ENCODE measurements at regions not wholly inside any gene's neighbourhood (a gene's known extent, or its start where the extent isn't known, plus 50 kb on each side); places are given as distances from the start of the nearest gene placed in this dataset.

- WGBS (ENCODE audit: extremely low coverage, insufficient coverage, low lambda C conversion rate), result no CpG with 5 or more reads among the region's 4 CpGs
- H3K36me3 ChIP-seq (ENCODE audit: control insufficient read depth, insufficient read depth, low read length), result no peaks in the 10 kb centered on the region
- no peak overlapping the region for H3K4me3 ChIP-seq (ENCODE audit: low read length)
- H3K23ac ChIP-seq (ENCODE audit: low read length), result no peak overlapping the region
- no peak overlapping the region for H3K9ac ChIP-seq (ENCODE audit: low read length)
- H2AK5ac ChIP-seq (ENCODE audit: low read length), result no peak overlapping the region
- H3K27me3 ChIP-seq (ENCODE audit: insufficient read depth, low read length, poor library complexity), result no peaks in the 10 kb centered on the region
- H3K56ac ChIP-seq (ENCODE audit: low read length), result no peak overlapping the region
- no peak for DNase-seq
- no peak overlapping the region for H2BK15ac ChIP-seq (replicated peaks; ENCODE audit: low read depth)
- no peak overlapping the region for H3K4ac ChIP-seq (ENCODE audit: low read depth, low read length)
- H2BK5ac ChIP-seq (ENCODE audit: low read length), result no peak overlapping the region
- H3K18ac ChIP-seq (ENCODE audit: low read length), result no peak overlapping the region
- H4K8ac ChIP-seq (ENCODE audit: low read depth, low read length), result no peak overlapping the region
- no peaks in the 10 kb centered on the region for H3K4me1 ChIP-seq (ENCODE audit: control insufficient read depth, low read depth, low read length)
- H3K79me1 ChIP-seq (ENCODE audit: low read length), result no peaks in the 10 kb centered on the region
- H3K79me2 ChIP-seq (ENCODE audit: control insufficient read depth, insufficient read depth, low read length), result no peaks in the 10 kb centered on the region
- no peak overlapping the region for H3K4me2 ChIP-seq (ENCODE audit: low read length)
- no peak overlapping the region for H4K5ac ChIP-seq (ENCODE audit: low read length)
- no peak overlapping the region for H3K27ac ChIP-seq (ENCODE audit: low read depth, low read length)
- no peak overlapping the region for H2BK120ac ChIP-seq (ENCODE audit: low read depth, low read length)
These were observed 401.0 kb downstream of the SI start for GRCh38 chr3:164677317-164677716.

- WGBS (ENCODE audit: extremely low coverage, insufficient coverage, low lambda C conversion rate), result no CpG with 5 or more reads among the region's 2 CpGs
- no peaks in the 10 kb centered on the region for H3K27me3 ChIP-seq (ENCODE audit: insufficient read depth, low read length, poor library complexity)
- H2BK120ac ChIP-seq (ENCODE audit: low read depth, low read length), result no peak overlapping the region
These were observed 404.6 kb downstream of the SI start for GRCh38 chr3:164673738-164674137.

GRCh38 chr3:164658125-164658524, 420.2 kb downstream of the SI start:
- Histone ChIP-seq H3K4ac (ENCODE audit: low read depth, low read length) (no peak overlapping the region), H3K56ac (ENCODE audit: low read length) (no peak overlapping the region), H3K79me2 (ENCODE audit: control insufficient read depth, insufficient read depth, low read length) (no peaks in the 10 kb centered on the region), H3K27me3 (ENCODE audit: insufficient read depth, low read length, poor library complexity) (no peaks in the 10 kb centered on the region), H4K8ac (ENCODE audit: low read depth, low read length) (no peak overlapping the region), H3K4me1 (ENCODE audit: control insufficient read depth, low read depth, low read length) (no peaks in the 10 kb centered on the region), H2BK15ac (replicated peaks; ENCODE audit: low read depth) (no peak overlapping the region), H2AK5ac (ENCODE audit: low read length) (no peak overlapping the region), H3K23ac (ENCODE audit: low read length) (no peak overlapping the region), H4K5ac (ENCODE audit: low read length) (no peak overlapping the region), H3K27ac (ENCODE audit: low read depth, low read length) (no peak overlapping the region), H3K18ac (ENCODE audit: low read length) (no peak overlapping the region), H3K36me3 (ENCODE audit: control insufficient read depth, insufficient read depth, low read length) (no peaks in the 10 kb centered on the region), H3K9ac (ENCODE audit: low read length) (no peak overlapping the region), H3K4me3 (ENCODE audit: low read length) (no peak overlapping the region), H3K4me2 (ENCODE audit: low read length) (no peak overlapping the region), H3K79me1 (ENCODE audit: low read length) (no peaks in the 10 kb centered on the region), H2BK120ac (ENCODE audit: low read depth, low read length) (no peak overlapping the region), H2BK5ac (ENCODE audit: low read length) (no peak overlapping the region)
- DNase-seq, result no peak
- whole genome bisulfite sequencing (ENCODE audit: extremely low coverage, insufficient coverage, low lambda C conversion rate), result no CpG with 5 or more reads among the region's 1 CpG

More at GRCh38 chr3:164673738-164674137, 404.6 kb downstream of the SI start:
- no peak overlapping the region for H3K9ac ChIP-seq (ENCODE audit: low read length)
- no peak overlapping the region for H4K5ac ChIP-seq (ENCODE audit: low read length)
- H3K4ac ChIP-seq (ENCODE audit: low read depth, low read length), result no peak overlapping the region
- H3K79me2 ChIP-seq (ENCODE audit: control insufficient read depth, insufficient read depth, low read length), result no peaks in the 10 kb centered on the region
- no peaks in the 10 kb centered on the region for H3K79me1 ChIP-seq (ENCODE audit: low read length)
- no peaks in the 10 kb centered on the region for H3K36me3 ChIP-seq (ENCODE audit: control insufficient read depth, insufficient read depth, low read length)
- no peak overlapping the region for H2BK15ac ChIP-seq (replicated peaks; ENCODE audit: low read depth)
- no peaks in the 10 kb centered on the region for H3K4me1 ChIP-seq (ENCODE audit: control insufficient read depth, low read depth, low read length)
- H2BK5ac ChIP-seq (ENCODE audit: low read length), result no peak overlapping the region
- no peak overlapping the region for H3K27ac ChIP-seq (ENCODE audit: low read depth, low read length)
- no peak overlapping the region for H3K4me2 ChIP-seq (ENCODE audit: low read length)
- H3K18ac ChIP-seq (ENCODE audit: low read length), result no peak overlapping the region
- no peak overlapping the region for H4K8ac ChIP-seq (ENCODE audit: low read depth, low read length)
- peak; percentile 4 for DNase-seq
- H2AK5ac ChIP-seq (ENCODE audit: low read length), result no peak overlapping the region
- H3K4me3 ChIP-seq (ENCODE audit: low read length), result no peak overlapping the region
- H3K56ac ChIP-seq (ENCODE audit: low read length), result no peak overlapping the region
- no peak overlapping the region for H3K23ac ChIP-seq (ENCODE audit: low read length)

GRCh38 chr3:164657631-164658030, 420.7 kb downstream of the SI start:
- no CpG with 5 or more reads among the region's 3 CpGs for WGBS (ENCODE audit: extremely low coverage, insufficient coverage, low lambda C conversion rate)
- Histone ChIP-seq H3K18ac (ENCODE audit: low read length) (no peak overlapping the region), H3K9ac (ENCODE audit: low read length) (no peak overlapping the region), H3K27me3 (ENCODE audit: insufficient read depth, low read length, poor library complexity) (no peaks in the 10 kb centered on the region), H3K4me1 (ENCODE audit: control insufficient read depth, low read depth, low read length) (no peaks in the 10 kb centered on the region), H3K56ac (ENCODE audit: low read length) (no peak overlapping the region), H3K4me3 (ENCODE audit: low read length) (no peak overlapping the region), H2BK120ac (ENCODE audit: low read depth, low read length) (no peak overlapping the region), H2AK5ac (ENCODE audit: low read length) (no peak overlapping the region), H3K79me2 (ENCODE audit: control insufficient read depth, insufficient read depth, low read length) (no peaks in the 10 kb centered on the region), H3K4ac (ENCODE audit: low read depth, low read length) (no peak overlapping the region), H3K79me1 (ENCODE audit: low read length) (no peaks in the 10 kb centered on the region), H3K36me3 (ENCODE audit: control insufficient read depth, insufficient read depth, low read length) (no peaks in the 10 kb centered on the region), H3K27ac (ENCODE audit: low read depth, low read length) (no peak overlapping the region), H3K23ac (ENCODE audit: low read length) (no peak overlapping the region), H2BK5ac (ENCODE audit: low read length) (no peak overlapping the region), H3K4me2 (ENCODE audit: low read length) (no peak overlapping the region), H4K5ac (ENCODE audit: low read length) (no peak overlapping the region), H2BK15ac (replicated peaks; ENCODE audit: low read depth) (no peak overlapping the region), H4K8ac (ENCODE audit: low read depth, low read length) (no peak overlapping the region)
- no peak for DNase-seq

GRCh38 chr3:164655462-164655861, 422.8 kb downstream of the SI start:
- Histone ChIP-seq H3K23ac (ENCODE audit: low read length) (no peak overlapping the region), H3K4me3 (ENCODE audit: low read length) (no peak overlapping the region), H3K79me1 (ENCODE audit: low read length) (no peaks in the 10 kb centered on the region), H3K27ac (ENCODE audit: low read depth, low read length) (no peak overlapping the region), H2BK5ac (ENCODE audit: low read length) (no peak overlapping the region), H3K27me3 (ENCODE audit: insufficient read depth, low read length, poor library complexity) (no peaks in the 10 kb centered on the region), H2BK120ac (ENCODE audit: low read depth, low read length) (no peak overlapping the region), H3K9ac (ENCODE audit: low read length) (no peak overlapping the region), H4K8ac (ENCODE audit: low read depth, low read length) (no peak overlapping the region), H3K4ac (ENCODE audit: low read depth, low read length) (no peak overlapping the region), H2AK5ac (ENCODE audit: low read length) (no peak overlapping the region), H3K79me2 (ENCODE audit: control insufficient read depth, insufficient read depth, low read length) (no peaks in the 10 kb centered on the region), H2BK15ac (replicated peaks; ENCODE audit: low read depth) (no peak overlapping the region), H3K4me1 (ENCODE audit: control insufficient read depth, low read depth, low read length) (no peaks in the 10 kb centered on the region), H3K56ac (ENCODE audit: low read length) (no peak overlapping the region), H3K4me2 (ENCODE audit: low read length) (no peak overlapping the region), H3K18ac (ENCODE audit: low read length) (no peak overlapping the region), H3K36me3 (ENCODE audit: control insufficient read depth, insufficient read depth, low read length) (no peaks in the 10 kb centered on the region), H4K5ac (ENCODE audit: low read length) (no peak overlapping the region)
- no peak for DNase-seq
- no CpG with 5 or more reads among the region's 2 CpGs for whole genome bisulfite sequencing (ENCODE audit: extremely low coverage, insufficient coverage, low lambda C conversion rate)

GRCh38 chr3:164641071-164641470, 437.2 kb downstream of the SI start:
- Histone ChIP-seq H3K27me3 (ENCODE audit: insufficient read depth, low read length, poor library complexity) (no peaks in the 10 kb centered on the region), H3K4me2 (ENCODE audit: low read length) (no peak overlapping the region), H3K4me1 (ENCODE audit: control insufficient read depth, low read depth, low read length) (no peaks in the 10 kb centered on the region), H3K27ac (ENCODE audit: low read depth, low read length) (no peak overlapping the region), H4K8ac (ENCODE audit: low read depth, low read length) (no peak overlapping the region), H2BK120ac (ENCODE audit: low read depth, low read length) (no peak overlapping the region), H3K18ac (ENCODE audit: low read length) (no peak overlapping the region), H3K56ac (ENCODE audit: low read length) (no peak overlapping the region), H3K4me3 (ENCODE audit: low read length) (no peak overlapping the region), H3K79me1 (ENCODE audit: low read length) (no peaks in the 10 kb centered on the region), H4K5ac (ENCODE audit: low read length) (no peak overlapping the region), H3K23ac (ENCODE audit: low read length) (no peak overlapping the region), H2BK15ac (replicated peaks; ENCODE audit: low read depth) (no peak overlapping the region), H3K36me3 (ENCODE audit: control insufficient read depth, insufficient read depth, low read length) (no peaks in the 10 kb centered on the region), H3K4ac (ENCODE audit: low read depth, low read length) (no peak overlapping the region), H3K79me2 (ENCODE audit: control insufficient read depth, insufficient read depth, low read length) (no peaks in the 10 kb centered on the region), H2AK5ac (ENCODE audit: low read length) (no peak overlapping the region), H3K9ac (ENCODE audit: low read length) (no peak overlapping the region), H2BK5ac (ENCODE audit: low read length) (no peak overlapping the region)
- no peak for DNase-seq
- WGBS (ENCODE audit: extremely low coverage, insufficient coverage, low lambda C conversion rate), result no CpG with 5 or more reads among the region's 4 CpGs

All from mesendoderm (in vitro differentiated cells).